Neural progenitor cell (in vitro differentiated cells): ENCODE measurements at regions not wholly inside any gene's neighbourhood (a gene's known extent, or its start where the extent isn't known, plus 50 kb on each side); places are given as distances from the start of the nearest gene placed in this dataset.

ENCODE experiments used
- DNase-seq: peaks from one replicate; pipeline ENCODE4 v3.0.0-alpha.2; 2016; ENCODE audit warnings: low spot score
- H2AFZ ChIP-seq: fragments of 200-600 bp; sonication (generic); replicated peaks from 2 replicates; pipeline ENCODE4 v1.6.1; 2016; ENCODE audit warnings: antibody characterized with exemption
- H3F3A ChIP-seq: fragments of 200-600 bp; sonication (generic); 2 replicates; pipeline ENCODE4 v1.6.1; 2016; ENCODE audit warnings: antibody characterized with exemption, low read depth
- H3K27ac ChIP-seq: fragments of 200-600 bp; sonication (generic); 2 replicates; pipeline ENCODE4 v1.5.1; 2016; ENCODE audit warnings: mild to moderate bottlenecking
- H3K27me3 ChIP-seq: fragments of 200-600 bp; sonication (generic); 2 replicates; pipeline ENCODE4 v1.6.1; 2016; ENCODE audit warnings: mild to moderate bottlenecking, moderate library complexity
- H3K36me3 ChIP-seq: fragments of 200-600 bp; sonication (generic); 2 replicates; pipeline ENCODE4 v1.5.1; 2016
- H3K4me1 ChIP-seq: fragments of 200-600 bp; sonication (generic); 2 replicates; pipeline ENCODE4 v1.6.1; 2016; ENCODE audit warnings: mixed run types
- H3K4me2 ChIP-seq: fragments of 200-600 bp; sonication (generic); 2 replicates; pipeline ENCODE4 v1.6.1; 2016
- H3K4me3 ChIP-seq: fragments of 200-600 bp; sonication (generic); 2 replicates; pipeline ENCODE4 v1.5.1; 2016
- H3K79me2 ChIP-seq: fragments of 200-600 bp; sonication (generic); 2 replicates; pipeline ENCODE4 v1.6.1; 2016; ENCODE audit warnings: low read depth
- H3K9ac ChIP-seq: fragments of 200-600 bp; sonication (generic); 2 replicates; pipeline ENCODE4 v1.6.1; 2016
- H3K9me3 ChIP-seq: fragments of 200-600 bp; sonication (generic); 2 replicates; pipeline ENCODE4 v1.5.1; 2016; ENCODE audit warnings: low read depth
- H4K20me1 ChIP-seq: fragments of 200-600 bp; sonication (generic); 2 replicates; pipeline ENCODE4 v1.6.1; 2016; ENCODE audit warnings: low read depth
- H3K27ac Mint-ChIP-seq: 3 replicates; pipeline ENCODE4 v1.8.0; 2021; ENCODE audit warnings: mixed read lengths
- H3K27me3 Mint-ChIP-seq: 2 replicates; pipeline ENCODE4 v1.8.0; 2022; ENCODE audit warnings: low read depth, mild to moderate bottlenecking, inconsistent platforms, moderate library complexity, mixed read lengths; ENCODE audit not compliant: insufficient read depth
- H3K36me3 Mint-ChIP-seq: 3 replicates; pipeline ENCODE4 v1.8.0; 2021; ENCODE audit warnings: mixed read lengths
- H3K4me1 Mint-ChIP-seq: 3 replicates; pipeline ENCODE4 v1.8.0; 2021; ENCODE audit warnings: mixed read lengths
- H3K4me3 Mint-ChIP-seq: 3 replicates; pipeline ENCODE4 v1.8.0; 2021; ENCODE audit warnings: mild to moderate bottlenecking, moderate library complexity, mixed read lengths
- H3K9me3 Mint-ChIP-seq: 3 replicates; pipeline ENCODE4 v1.8.0; 2020; ENCODE audit warnings: mixed read lengths
- CTCF ChIP-seq: fragments of 200-600 bp; sonication (generic); IDR thresholded peaks from 2 replicates; pipeline ENCODE4 v1.5.1; 2017; ENCODE audit warnings: antibody characterized with exemption, mild to moderate bottlenecking
- EZH2 ChIP-seq: fragments of 200-600 bp; sonication (generic); IDR thresholded peaks from 2 replicates; pipeline ENCODE4 v1.6.1; 2017; ENCODE audit warnings: antibody characterized with exemption, mild to moderate bottlenecking, moderate library complexity
- EZH2phosphoT487 ChIP-seq: fragments of 200-600 bp; sonication (generic); IDR thresholded peaks from 2 replicates; pipeline ENCODE4 v1.6.1; 2017; ENCODE audit warnings: antibody characterized with exemption

DNA sequence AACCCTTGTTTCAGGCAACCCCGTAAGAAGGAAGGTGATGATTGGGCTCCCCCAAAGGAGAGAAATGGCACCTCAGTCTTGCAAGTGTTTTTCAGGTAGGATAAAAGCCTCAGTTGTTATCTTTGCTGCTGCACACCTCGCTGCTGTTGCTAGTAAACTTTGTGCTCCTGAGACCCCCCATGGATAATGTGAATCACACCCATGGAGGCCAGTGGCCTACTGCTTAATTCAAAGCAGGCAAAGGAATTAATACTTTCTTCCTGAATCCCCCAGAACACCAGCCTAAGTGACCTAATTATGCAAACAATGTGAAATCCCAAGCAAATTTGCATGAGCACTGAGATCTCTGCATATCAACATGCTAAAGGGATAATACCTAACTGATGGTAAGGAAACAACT, 337.5 kb downstream of the GRIA2 start:
- H3K4me3 Mint-ChIP-seq, result no peak overlapping the region
- Histone ChIP-seq H2AFZ (peak overlapping the region; percentile 29), H3K4me2 (no peak overlapping the region), H3K4me1 (no peaks in the 10 kb centered on the region), H3F3A (no peaks in the 10 kb centered on the region), H3K27me3 (no peaks in the 10 kb centered on the region), H3K9me3 (no peaks in the 10 kb centered on the region), H3K4me3 (no peak overlapping the region), H3K27ac (no peak overlapping the region), H3K9ac (no peak overlapping the region), H3K36me3 (no peaks in the 10 kb centered on the region), H3K79me2 (no peaks in the 10 kb centered on the region), H4K20me1 (no peaks in the 10 kb centered on the region)
- peaks cover 3% of the 10 kb centered on the region for H3K4me1 Mint-ChIP-seq
- H3K27me3 Mint-ChIP-seq, result no peaks in the 10 kb centered on the region
- no peaks in the 10 kb centered on the region for H3K36me3 Mint-ChIP-seq
- no peak overlapping the region for H3K27ac Mint-ChIP-seq
- DNase-seq, result peak; percentile 7
- no peaks in the 10 kb centered on the region for H3K9me3 Mint-ChIP-seq
- TF ChIP-seq EZH2 (no peak), EZH2phosphoT487 (no peak), CTCF (no peak)

DNA sequence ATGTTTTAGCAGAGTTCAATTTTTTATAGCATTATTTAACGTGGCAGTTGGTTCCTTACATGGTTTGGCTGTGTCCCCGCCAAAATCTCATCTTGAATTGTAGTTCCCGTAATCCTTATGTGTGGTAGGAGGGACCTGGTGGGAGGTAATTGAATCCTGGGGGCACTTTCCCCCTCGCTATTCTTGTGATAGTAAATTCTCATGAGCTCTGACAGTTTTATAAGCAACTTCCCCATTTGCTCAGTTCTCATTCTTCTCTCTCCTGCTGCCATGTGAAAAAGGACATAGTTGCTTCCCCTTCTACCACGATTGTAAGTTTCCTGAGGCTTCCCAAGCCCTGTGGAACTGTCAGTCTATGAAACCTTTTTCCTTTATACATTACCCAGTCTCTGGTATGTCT, 329.5 kb downstream of the GRIA2 start:
- Histone ChIP-seq H3K9ac (no peak overlapping the region), H3K79me2 (no peaks in the 10 kb centered on the region), H3K4me2 (no peak overlapping the region), H4K20me1 (no peaks in the 10 kb centered on the region), H3K27ac (no peak overlapping the region), H3K9me3 (no peaks in the 10 kb centered on the region), H3K4me3 (no peak overlapping the region), H3K27me3 (no peaks in the 10 kb centered on the region), H2AFZ (no peak overlapping the region), H3F3A (no peaks in the 10 kb centered on the region), H3K36me3 (no peaks in the 10 kb centered on the region), H3K4me1 (no peaks in the 10 kb centered on the region)
- Mint-ChIP-seq H3K9me3 (no peaks in the 10 kb centered on the region), H3K27ac (no peak overlapping the region), H3K36me3 (no peaks in the 10 kb centered on the region), H3K4me1 (no peaks in the 10 kb centered on the region), H3K27me3 (no peaks in the 10 kb centered on the region), H3K4me3 (no peak overlapping the region)
- TF ChIP-seq CTCF (no peak), EZH2phosphoT487 (no peak), EZH2 (no peak)
- no peak for DNase-seq

DNA sequence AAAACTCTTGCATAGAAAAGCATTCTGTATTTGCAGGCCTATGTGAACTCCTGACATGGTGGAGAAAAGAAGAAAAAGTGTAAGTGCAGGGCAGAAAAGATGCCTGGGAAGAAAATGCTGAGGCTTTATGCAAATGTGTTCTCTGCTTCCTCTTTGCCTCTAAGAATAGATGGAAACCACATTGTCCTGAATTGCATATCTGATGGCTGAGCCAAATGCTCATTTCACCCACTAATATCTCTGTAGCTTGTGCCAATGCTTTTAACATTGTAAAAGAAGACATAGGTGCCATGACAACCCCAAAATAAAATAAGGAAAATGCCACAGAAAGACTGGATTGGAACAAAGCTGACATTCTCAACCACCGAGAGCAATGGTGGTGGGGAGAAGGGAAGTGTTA, 307.4 kb downstream of the GRIA2 start:
- TF ChIP-seq EZH2phosphoT487 (no peak), CTCF (no peak), EZH2 (no peak)
- Histone ChIP-seq H3K4me1 (no peaks in the 10 kb centered on the region), H3K4me3 (no peak overlapping the region), H3K9ac (no peak overlapping the region), H3K4me2 (no peak overlapping the region), H3K79me2 (no peaks in the 10 kb centered on the region), H3K27me3 (no peaks in the 10 kb centered on the region), H3K9me3 (no peaks in the 10 kb centered on the region), H3F3A (no peaks in the 10 kb centered on the region), H2AFZ (no peak overlapping the region), H3K36me3 (no peaks in the 10 kb centered on the region), H3K27ac (no peak overlapping the region), H4K20me1 (no peaks in the 10 kb centered on the region)
- DNase-seq, result no peak
- Mint-ChIP-seq H3K36me3 (no peaks in the 10 kb centered on the region), H3K9me3 (peaks cover 25% of the 10 kb centered on the region), H3K4me3 (no peak overlapping the region), H3K4me1 (no peaks in the 10 kb centered on the region), H3K27ac (no peak overlapping the region), H3K27me3 (peaks cover 3% of the 10 kb centered on the region)

GRCh38 chr4:157521906-157522305, 301.4 kb downstream of the GRIA2 start:
- no peaks in the 10 kb centered on the region for H3K27me3 ChIP-seq
- H3K4me3 ChIP-seq, result no peak overlapping the region
- H3K36me3 Mint-ChIP-seq, result no peaks in the 10 kb centered on the region
- peaks cover 3% of the 10 kb centered on the region for H3K27me3 Mint-ChIP-seq
- H3K27ac ChIP-seq, result no peak overlapping the region
- no peak for DNase-seq
- H3K36me3 ChIP-seq, result no peaks in the 10 kb centered on the region
- no peak overlapping the region for H3K27ac Mint-ChIP-seq
- H2AFZ ChIP-seq, result no peak overlapping the region
- H3K79me2 ChIP-seq, result no peaks in the 10 kb centered on the region
- H3K4me2 ChIP-seq, result no peak overlapping the region
- TF ChIP-seq EZH2phosphoT487, result no peak
- TF ChIP-seq CTCF, result no peak
- peaks cover 11% of the 10 kb centered on the region for H3K9me3 Mint-ChIP-seq
- no peaks in the 10 kb centered on the region for H3K4me1 ChIP-seq
- H3K4me3 Mint-ChIP-seq, result no peak overlapping the region
- no peak overlapping the region for H3K9ac ChIP-seq
- H4K20me1 ChIP-seq, result no peaks in the 10 kb centered on the region
- H3K9me3 ChIP-seq, result no peaks in the 10 kb centered on the region
- no peaks in the 10 kb centered on the region for H3K4me1 Mint-ChIP-seq
- no peaks in the 10 kb centered on the region for H3F3A ChIP-seq
